HG02852 (cell line): ENCODE measurements at regions not wholly inside any gene's neighbourhood (a gene's known extent, or its start where the extent isn't known, plus 50 kb on each side); places are given as distances from the start of the nearest gene placed in this dataset.
"Not testable (repeated sequence)": the region's sequence is repeated elsewhere in the genome, so short reads cannot be mapped to it uniquely, and the experiment has no call there.

Experiments used
- ATAC-seq: cut with Tn5 transposase; IDR thresholded peaks from one replicate; pipeline ENCODE4 v1.9.1; 2021; ENCODE audit warnings: mild to moderate bottlenecking, moderate library complexity; ENCODE audit not compliant: unreplicated experiment

- ATAC-seq = not testable (repeated sequence)
Measured at GRCh38 chr1:194407238-194407637, 1220.8 kb upstream of the B3GALT2 start.

- no peak for ATAC-seq
Measured at GRCh38 chr1:194394676-194395075, 1208.3 kb upstream of the B3GALT2 start.

GRCh38 chr1:194387531-194387930 lies 1201.1 kb upstream of the B3GALT2 start:
- ATAC-seq = no peak

- ATAC-seq = no peak
Measured at GRCh38 chr1:194378517-194378916, 1192.1 kb upstream of the B3GALT2 start.

- ATAC-seq = no peak
Measured at GRCh38 chr1:194374649-194375048, 1188.2 kb upstream of the B3GALT2 start.

GRCh38 chr1:194372266-194372665 lies 1185.9 kb upstream of the B3GALT2 start:
- ATAC-seq = no peak

GRCh38 chr1:194369622-194370021 lies 1183.2 kb upstream of the B3GALT2 start:
- no peak for ATAC-seq

- ATAC-seq = no peak
Measured at GRCh38 chr1:194369060-194369459, 1182.6 kb upstream of the B3GALT2 start.

- no peak for ATAC-seq
Measured at GRCh38 chr1:194367121-194367520, 1180.7 kb upstream of the B3GALT2 start.

GRCh38 chr1:194366705-194367104 lies 1180.3 kb upstream of the B3GALT2 start:
- ATAC-seq = no peak

- no peak for ATAC-seq
Measured at GRCh38 chr1:194362327-194362726, 1175.9 kb upstream of the B3GALT2 start.

- no peak for ATAC-seq
Measured at GRCh38 chr1:194361374-194362131, 1175.1 kb upstream of the B3GALT2 start.

GRCh38 chr1:194358208-194358581 lies 1171.8 kb upstream of the B3GALT2 start:
- no peak for ATAC-seq

- not testable (repeated sequence) for ATAC-seq
Measured at GRCh38 chr1:194357573-194358207, 1171.3 kb upstream of the B3GALT2 start.

- ATAC-seq = no peak
Measured at GRCh38 chr1:194355488-194356106, 1169.2 kb upstream of the B3GALT2 start.

- ATAC-seq = no peak
Measured at GRCh38 chr1:194353121-194353520, 1166.7 kb upstream of the B3GALT2 start.

GRCh38 chr1:194347200-194347599 lies 1160.8 kb upstream of the B3GALT2 start:
- no peak for ATAC-seq

- no peak for ATAC-seq
Measured at GRCh38 chr1:194342484-194343262, 1156.3 kb upstream of the B3GALT2 start.

- no peak for ATAC-seq
Measured at GRCh38 chr1:194341587-194341986, 1155.2 kb upstream of the B3GALT2 start.

- ATAC-seq = no peak
Measured at GRCh38 chr1:194339471-194339870, 1153.1 kb upstream of the B3GALT2 start.

GRCh38 chr1:194338241-194338948 lies 1152.0 kb upstream of the B3GALT2 start:
- no peak for ATAC-seq
